GM18873 (cell line): ENCODE measurements at regions not wholly inside any gene's neighbourhood (a gene's known extent, or its start where the extent isn't known, plus 50 kb on each side); places are given as distances from the start of the nearest gene placed in this dataset.
"Not testable (repeated sequence)": the region's sequence is repeated elsewhere in the genome, so short reads cannot be mapped to it uniquely, and the experiment has no call there.

Source experiments
- ATAC-seq: cut with Tn5 transposase; IDR thresholded peaks from one replicate; pipeline ENCODE4 v1.9.1; 2021; ENCODE audit warnings: mild to moderate bottlenecking, moderate library complexity, moderate number of reproducible peaks; ENCODE audit not compliant: unreplicated experiment, low FRiP score

DNA sequence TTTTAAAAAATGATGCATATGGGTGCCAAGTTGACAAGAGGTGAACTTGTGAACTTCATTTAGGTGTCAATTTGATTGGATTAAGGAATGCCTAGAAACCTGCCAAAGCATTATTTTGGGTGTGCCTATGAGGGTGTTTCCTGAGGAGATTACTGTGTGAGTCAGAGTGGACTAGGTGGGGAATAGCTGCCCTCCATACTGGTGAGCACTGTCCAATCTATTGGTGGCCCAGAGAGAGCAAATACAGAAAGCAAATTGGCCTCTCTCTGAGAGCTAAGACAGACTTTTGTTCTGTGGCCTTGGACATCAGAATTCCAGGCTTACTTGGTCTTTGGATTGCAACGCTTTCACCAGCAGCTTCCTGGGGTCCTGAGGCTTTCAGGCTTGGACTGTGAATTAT is 388.0 kb downstream of the SUCLG1 start:
- ATAC-seq: no peak

DNA sequence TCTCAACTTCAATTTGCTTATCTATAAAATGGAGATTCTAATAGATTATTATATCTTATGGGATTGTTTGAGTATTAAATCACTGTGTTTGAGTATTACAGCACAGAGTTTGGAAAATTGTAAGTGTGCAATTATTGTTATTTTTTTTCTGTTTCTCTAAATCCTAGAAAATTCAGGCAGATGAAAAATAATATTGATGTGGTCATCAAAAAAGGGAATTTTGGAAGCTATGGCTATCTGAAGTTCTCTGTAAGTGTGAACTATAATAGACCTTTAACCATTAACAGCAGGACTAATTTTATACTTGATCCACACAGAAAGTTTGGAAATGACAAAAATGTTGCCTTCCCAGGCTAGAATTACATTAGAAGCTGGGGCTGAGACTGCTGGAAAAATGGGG is 393.2 kb downstream of the SUCLG1 start:
- ATAC-seq: no peak

DNA sequence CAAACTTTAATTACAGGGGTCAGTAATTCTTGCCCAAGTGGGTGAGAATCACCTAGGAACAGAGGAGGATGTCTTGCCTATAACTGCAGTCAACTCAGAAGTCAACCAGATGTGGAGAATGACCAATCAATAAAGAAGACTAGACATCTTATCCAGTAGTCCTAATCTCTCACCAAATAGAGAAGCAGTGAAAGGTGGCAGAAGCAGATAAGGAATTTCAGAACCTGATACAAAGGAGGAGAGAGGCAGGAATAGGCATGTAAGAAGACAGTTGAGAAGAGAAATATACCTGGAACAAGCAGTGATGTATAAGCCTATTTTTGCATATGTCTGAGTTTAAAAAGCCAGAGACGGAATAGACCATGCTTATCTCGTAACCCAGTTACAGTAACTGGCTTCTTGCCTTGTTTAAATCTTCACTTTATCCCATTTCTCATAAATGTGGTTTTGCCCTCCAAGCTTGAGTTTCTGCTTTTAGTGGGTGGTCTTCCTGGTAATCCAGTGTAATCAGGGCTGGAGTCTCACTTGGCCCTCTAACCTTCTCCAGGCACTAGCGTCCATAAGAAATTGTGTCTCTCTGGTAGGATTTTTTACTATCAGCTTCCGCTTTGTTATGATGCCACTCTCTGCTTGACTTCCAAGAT is 401.0 kb downstream of the SUCLG1 start:
- no peak for ATAC-seq

DNA sequence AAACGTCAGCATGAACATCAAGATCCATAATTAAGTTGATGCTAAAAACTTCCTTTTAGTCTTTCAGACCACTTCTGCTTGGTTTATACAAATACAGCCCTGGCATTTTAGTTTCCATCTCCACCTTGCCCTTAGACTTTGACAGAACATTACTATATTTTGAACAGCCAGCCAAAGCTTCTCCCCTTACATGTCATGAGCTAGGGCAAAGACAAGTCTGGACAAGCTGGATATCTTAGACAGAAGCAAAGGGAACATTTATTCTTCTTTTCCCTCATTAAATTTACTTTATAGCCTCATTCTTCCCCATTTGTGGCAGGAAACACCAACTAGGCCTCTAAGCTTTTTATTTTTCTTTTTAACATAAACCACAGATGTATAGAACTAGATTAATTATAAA is 403.3 kb downstream of the SUCLG1 start:
- ATAC-seq: no peak

DNA sequence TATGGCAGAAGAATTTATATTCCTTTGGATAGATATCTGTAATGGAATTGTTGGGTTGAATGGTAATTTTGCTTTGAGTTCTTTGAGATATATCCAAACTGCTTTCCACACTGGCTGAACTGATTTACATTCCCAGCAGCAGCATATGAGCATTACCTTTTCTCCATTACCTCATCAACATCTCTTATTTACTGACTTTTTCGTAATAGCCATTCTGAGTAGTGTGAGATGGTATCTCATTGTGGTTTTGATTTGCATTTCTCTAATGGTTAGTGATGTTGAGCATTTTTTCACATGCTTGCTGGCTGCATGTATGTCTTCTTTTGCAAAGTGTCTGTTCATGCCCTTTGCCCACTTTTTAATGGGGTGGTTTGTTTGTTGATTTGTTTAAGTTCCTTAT is 404.5 kb downstream of the SUCLG1 start:
- not testable (repeated sequence) for ATAC-seq

DNA sequence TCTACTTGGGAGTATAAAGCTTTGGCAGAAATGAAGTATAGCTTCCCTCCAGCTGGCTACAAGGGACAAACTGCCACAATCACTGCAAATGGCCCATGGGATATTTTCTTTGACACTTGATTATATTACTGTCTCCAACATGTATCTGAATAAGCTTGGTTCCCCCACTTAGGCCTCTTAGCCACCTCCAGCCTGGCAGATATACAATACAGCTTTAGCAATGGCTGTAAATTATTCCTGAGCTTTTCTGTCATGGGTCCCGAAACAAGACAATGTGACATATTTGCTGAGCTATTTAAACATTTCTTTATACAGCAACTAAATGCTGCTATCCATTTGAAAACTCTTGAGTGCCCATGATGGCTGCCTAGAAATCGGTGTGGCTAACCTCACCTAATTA is 406.2 kb downstream of the SUCLG1 start:
- ATAC-seq: no peak

DNA sequence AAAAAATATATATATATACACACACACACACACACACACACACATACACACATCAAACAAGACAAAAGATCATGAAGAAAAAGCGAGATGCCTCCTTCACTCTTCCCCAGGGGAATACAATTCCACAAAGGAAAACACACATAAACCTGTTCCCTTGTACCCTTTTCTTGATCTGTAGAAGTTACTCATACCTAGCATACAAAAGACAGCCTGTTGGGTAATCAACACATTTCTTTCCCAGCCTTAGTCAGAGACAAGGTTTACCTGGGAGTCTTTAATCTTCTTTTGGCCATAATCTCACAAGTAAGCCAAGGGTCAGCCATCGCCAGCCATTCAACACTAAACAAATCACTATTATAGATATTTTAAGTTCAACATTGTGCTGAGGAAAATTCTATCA is 407.0 kb downstream of the SUCLG1 start:
- no peak for ATAC-seq

DNA sequence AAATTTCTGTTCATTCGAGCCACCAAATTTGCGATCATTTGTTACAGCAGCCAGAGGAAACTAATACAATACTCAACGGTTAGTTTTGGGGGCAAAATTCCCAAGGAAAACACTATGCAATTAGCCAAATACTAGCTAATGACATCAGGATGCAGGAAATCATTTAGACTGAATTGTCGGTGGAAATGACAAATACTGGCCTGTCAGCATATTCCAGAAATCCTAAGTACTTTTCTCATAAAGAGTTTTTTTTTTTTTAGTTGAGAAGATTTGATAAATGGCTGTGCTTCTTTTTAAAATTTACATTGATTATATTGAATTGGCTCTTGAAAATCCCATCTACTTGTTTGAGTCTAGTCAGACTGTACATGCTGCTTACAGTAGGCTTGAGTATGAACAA is 410.1 kb downstream of the SUCLG1 start:
- no peak for ATAC-seq

DNA sequence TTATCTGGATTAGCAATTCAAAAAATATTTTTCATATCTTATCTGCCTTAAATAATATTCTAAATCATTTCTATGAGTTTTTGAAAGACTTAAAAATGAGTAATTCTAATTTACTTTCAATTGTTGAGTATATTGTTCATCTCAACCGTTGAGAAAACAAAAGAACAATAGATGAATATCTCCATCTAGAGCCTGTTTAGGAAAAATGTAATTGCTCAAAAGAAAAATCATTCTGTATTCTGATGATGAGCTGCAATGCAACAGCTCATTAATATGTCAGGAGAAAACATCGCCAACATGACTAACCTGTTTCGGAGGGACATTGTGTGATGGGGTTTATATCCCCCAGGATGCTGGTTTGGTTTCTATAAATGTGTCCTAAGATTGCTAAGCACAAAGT is 417.6 kb downstream of the SUCLG1 start:
- ATAC-seq: no peak

DNA sequence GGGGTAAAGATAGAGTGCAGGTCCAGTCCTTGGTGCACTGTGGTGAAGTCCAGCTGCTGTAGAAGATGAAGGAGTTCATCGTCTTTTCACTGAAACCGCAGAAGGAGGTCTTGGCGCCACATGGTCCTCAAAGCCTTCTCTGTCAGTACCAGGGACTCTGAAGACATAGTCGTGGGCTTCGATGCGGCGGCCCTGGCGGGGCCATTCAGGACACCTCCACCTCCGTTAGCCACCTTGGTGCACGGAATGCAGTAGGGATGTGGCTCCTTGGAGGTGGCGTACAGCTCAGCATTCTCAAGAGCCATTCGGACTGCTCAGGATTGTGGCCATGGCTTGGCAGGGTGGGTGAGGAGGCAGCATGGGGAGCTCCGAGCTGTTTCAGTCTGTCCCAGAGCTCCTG is 418.8 kb downstream of the SUCLG1 start:
- no peak for ATAC-seq

DNA sequence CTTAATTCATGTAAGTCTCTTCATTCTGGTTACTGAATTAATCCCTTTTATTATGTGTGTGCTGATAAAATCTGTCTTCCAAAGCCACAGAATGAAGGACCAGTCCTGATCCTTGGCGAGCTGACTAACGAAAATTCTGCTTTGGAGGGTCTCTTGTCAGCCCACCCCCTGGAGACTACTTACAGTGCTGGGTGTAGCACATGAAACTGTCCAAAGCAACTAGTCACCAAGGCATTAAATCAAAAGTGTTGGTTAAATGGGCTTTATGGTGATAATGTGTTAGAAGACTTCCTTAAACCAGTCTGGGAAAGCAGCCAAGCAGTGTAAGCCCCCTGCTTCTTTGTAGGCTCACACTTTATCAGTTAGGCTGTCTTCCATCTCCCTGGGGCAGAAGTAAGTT is 420.2 kb downstream of the SUCLG1 start:
- ATAC-seq: no peak

DNA sequence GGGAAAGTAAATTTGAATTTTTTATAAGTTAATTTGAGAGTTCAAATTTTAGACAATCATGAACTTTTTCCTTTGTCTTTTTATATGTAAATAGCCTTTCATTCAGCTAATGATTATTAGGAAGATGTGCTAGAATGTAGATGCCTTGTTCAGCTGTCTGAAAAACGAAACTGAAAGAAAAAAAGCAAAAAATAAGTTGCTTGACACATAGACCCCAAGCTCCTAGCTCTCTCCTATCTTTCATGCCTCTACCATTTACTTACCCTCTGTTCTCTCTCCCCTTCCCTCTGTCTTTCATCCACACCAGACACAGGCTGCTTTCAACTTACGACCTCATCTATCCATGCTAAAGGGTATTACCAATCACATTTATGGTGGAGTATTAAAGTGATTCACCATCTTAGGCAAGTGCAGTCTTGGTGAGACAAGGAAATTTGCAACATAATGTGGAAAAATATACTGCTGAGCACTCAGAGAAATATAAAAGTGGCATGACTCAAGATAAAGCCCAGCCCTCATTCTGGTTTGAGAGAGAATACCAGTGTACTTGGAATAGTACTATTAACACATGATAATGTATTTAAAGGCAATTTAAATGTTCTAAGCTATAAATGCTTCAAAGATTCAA is 425.6 kb downstream of the SUCLG1 start:
- no peak for ATAC-seq

DNA sequence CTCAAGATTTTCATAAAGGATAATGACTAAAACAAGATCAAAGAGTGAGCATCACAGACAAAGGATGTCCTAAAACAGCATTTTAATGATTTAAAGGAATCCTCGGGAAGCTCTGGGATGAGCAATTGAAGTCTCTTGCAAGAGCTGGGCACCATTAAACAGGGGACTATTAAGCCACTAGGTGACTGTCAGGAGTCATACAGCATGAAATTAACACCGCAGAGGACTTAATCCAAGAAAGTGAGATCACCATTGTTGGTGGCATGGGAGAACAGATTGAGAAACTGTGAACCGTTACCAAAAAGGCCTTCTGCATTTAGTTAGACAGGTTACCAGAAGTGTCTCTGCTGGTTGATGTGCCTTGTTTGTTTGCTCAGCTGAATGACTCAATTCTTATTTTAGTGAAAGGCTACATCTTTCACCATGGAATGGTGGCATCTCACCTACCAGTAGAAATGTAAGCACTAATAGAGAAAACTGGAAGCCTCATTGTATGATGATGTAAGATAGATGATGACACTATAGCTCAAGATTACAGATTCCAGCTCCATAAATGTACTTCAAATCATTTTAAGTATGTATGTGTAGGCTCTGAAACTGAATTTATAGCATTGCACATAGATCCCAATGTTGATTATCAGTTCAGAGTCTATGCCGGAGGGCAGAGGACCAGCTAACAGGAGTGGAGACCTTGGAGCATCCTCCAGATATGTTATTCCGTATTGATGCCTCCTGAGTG is 427.6 kb downstream of the SUCLG1 start:
- ATAC-seq: no peak

DNA sequence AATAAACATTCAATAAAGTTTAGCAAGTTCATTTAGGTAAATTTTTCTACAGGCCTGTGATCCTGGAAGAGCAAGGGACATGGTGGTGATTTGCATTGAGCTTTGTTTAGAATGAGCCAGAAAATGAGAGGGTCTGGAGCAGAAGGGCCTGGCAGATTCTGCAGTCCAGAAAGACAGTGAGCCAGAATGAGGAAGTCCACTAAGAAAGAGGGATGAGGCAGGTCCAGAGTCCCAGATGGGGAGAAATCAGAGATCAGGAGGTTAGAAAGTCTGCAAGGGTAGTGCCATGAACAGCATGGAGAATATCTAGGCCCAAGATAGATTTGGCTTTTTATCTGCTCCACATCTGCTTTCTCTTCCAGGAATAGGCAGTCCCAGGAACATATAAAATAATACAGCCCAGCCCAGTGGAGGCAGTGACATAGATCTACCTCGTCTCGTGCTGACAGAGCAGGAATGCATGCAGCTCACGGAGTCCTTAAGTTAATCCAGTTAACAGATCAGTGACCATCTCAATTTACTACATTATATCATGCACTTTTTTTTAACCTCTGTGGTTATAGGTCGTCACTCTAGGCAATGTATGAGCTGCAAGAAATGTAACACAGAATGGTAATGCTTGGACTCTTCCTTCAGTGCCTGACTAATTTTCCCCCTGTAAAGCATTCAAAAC is 429.0 kb downstream of the SUCLG1 start:
- no peak for ATAC-seq

DNA sequence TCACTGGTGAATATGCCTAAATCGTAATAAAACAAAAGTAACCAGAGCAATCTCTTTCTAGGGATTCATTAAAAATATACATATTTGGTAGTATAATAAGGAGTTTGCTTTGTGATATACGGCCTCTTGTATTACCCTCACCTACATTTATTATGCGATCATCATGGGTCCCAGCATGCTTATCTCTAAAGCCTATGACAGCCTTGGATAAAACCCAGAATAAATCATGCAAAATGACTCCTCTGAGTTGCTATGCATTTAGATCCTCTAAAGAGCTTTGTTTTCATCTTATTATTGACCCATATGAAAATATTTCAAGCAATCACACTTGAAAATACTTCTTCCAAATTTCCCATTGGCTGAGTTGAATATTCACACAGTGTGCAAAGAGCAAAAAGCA is 432.3 kb downstream of the SUCLG1 start:
- ATAC-seq: no peak

DNA sequence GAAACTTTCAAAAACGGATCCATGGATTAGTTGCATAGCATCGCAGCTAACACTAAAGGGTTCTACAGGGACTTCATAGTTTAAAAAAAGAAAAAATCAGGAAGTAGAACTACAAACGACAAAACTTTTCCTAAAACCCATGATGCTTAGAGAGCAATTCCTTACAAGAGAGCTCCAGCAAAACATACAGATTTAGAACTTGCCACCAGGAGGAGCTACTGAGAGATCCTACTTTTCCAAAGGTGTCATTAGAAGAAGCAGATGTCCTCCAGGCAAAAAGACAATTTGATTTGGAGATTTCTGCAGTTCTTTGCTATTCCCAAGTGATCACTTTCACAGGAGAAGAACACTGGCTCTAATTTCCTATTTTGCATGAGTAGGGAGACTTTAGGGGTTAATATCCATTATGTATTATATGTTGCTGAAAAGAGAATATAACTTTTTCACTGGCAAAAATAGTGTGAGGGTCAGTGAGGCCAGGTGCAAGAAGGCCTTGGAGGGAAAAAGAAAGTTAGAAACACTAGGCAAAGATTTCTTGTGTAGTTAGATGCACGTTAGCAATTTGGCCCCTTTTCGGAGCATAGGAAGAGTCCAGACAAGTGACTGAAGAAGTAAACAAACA is 436.2 kb downstream of the SUCLG1 start:
- ATAC-seq: no peak

DNA sequence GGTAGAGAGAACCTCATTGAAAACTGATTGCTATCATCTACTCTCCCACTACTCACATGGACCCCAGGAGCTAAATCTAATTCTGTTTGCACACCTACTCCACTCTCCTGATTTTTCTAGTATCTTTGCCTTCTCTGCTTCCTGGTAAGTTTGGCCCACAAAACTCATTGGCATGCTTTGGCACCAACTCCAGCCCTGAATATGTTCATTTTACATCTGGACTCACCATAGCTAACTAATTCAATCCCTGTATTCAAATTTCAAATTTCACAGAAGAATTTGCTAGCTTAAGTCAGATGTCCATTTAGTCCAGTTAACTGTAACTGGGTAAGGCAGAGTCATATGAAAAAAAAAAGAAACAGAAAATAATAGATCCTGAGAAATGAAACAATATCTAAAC is 442.1 kb downstream of the SUCLG1 start:
- ATAC-seq: no peak

DNA sequence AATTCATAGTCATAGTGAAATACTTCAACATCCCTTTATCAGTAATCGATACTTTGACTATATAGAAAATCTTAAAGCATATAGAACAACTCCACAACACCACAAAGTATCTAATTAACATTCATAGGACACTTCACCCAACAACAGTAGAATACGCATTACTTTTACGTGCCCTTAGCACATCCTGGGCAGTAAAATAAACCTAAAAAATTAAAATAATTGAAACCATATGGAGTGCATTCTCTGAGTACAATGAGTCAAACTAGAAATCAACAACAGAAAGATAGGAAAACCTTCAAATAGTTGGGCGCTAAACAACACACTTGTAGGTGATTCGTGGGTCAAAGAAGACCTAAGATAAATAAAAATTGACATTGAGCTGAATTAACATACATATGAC is 442.9 kb downstream of the SUCLG1 start:
- ATAC-seq: no peak

DNA sequence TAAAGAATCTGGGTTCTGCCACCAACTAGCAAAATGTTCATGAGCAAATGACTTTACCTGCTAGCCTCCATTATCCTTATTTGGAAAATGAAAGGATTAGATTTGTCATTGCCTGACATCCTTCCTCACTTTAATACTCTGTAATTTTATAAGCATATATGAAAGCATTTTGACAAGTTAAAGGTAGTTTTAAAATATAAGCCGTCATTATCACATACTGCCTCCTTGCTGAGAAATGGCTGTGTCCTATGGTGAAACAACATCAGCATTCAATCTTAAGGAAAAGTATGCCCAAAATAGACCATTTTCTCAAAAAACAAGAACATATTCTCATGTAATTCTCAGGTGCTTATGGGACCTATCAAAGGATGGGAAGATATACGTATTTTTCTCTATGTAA is 461.2 kb downstream of the SUCLG1 start:
- no peak for ATAC-seq

DNA sequence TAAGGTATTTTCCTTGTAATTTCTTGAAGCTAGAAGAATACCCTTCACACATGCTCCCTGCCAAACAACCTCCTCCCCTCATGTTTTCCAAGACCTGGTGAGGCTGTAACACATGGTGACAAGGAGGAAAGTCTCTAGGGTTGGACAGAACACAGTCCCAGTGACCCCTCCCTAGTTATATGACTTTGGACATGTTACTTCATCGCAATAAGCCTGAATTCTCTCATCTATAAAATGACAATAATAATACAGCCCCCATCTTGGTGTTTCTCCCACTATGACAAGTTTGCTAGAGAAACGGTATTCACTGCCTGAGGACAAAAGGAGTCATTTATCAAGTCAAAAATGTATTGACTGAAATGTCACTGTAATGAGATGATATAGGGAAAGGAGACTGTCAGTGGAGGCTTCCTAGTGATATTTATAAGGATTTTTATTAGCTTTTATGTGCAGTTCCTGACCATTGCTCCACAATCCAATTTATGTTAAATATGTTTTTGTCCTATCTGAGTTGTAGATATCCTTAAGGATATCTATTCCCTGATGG is 464.4 kb downstream of the SUCLG1 start:
- no peak for ATAC-seq
